MM.1S (cell line): ENCODE measurements at regions not wholly inside any gene's neighbourhood (a gene's known extent, or its start where the extent isn't known, plus 50 kb on each side); places are given as distances from the start of the nearest gene placed in this dataset.

Source experiments
- DNase-seq: peaks from one replicate; pipeline ENCODE4 v3.0.0-alpha.2; 2015
- H2AFZ ChIP-seq: fragments of 300-600 bp; sonication (generic); 2 replicates; pipeline ENCODE4 v1.6.0; 2016; ENCODE audit warnings: antibody characterized with exemption, low read length
- H3F3A ChIP-seq: fragments of 300-600 bp; sonication (generic); 2 replicates; pipeline ENCODE4 v1.6.1; 2016; ENCODE audit warnings: mild to moderate bottlenecking, antibody characterized with exemption, low read length, moderate library complexity, mixed read lengths; ENCODE audit not compliant: insufficient read depth
- H3K27ac ChIP-seq: fragments of 300-600 bp; sonication (generic); 2 replicates; pipeline ENCODE4 v1.5.1; 2016; ENCODE audit warnings: mild to moderate bottlenecking, low read length
- H3K27me3 ChIP-seq: fragments of 300-600 bp; sonication (generic); replicated peaks from 2 replicates; pipeline ENCODE4 v1.6.0; 2016; ENCODE audit warnings: low read length; ENCODE audit not compliant: insufficient read depth
- H3K36me3 ChIP-seq: fragments of 300-600 bp; sonication (generic); replicated peaks from 2 replicates; pipeline ENCODE4 v1.6.1; 2016; ENCODE audit warnings: mild to moderate bottlenecking, low read length, mixed read lengths; ENCODE audit not compliant: insufficient read depth
- H3K4me1 ChIP-seq: fragments of 300-600 bp; sonication (generic); 2 replicates; pipeline ENCODE4 v1.6.1; 2016; ENCODE audit warnings: low read length, mixed read lengths
- H3K4me2 ChIP-seq: fragments of 300-600 bp; sonication (generic); 2 replicates; pipeline ENCODE4 v1.6.0; 2016; ENCODE audit warnings: low read depth, low read length
- H3K4me3 ChIP-seq: fragments of 300-600 bp; sonication (generic); 2 replicates; pipeline ENCODE4 v1.5.1; 2016; ENCODE audit warnings: low read length, mixed read lengths
- H3K79me2 ChIP-seq: fragments of 300-600 bp; sonication (generic); 2 replicates; pipeline ENCODE4 v1.6.1; 2016; ENCODE audit warnings: mixed run types, low read length, mixed read lengths
- H3K9ac ChIP-seq: fragments of 300-600 bp; sonication (generic); 2 replicates; pipeline ENCODE4 v1.6.1; 2016; ENCODE audit warnings: low read length, mixed read lengths
- H3K9me2 ChIP-seq: fragments of 300-600 bp; sonication (generic); replicated peaks from 2 replicates; pipeline ENCODE4 v1.6.1; 2016; ENCODE audit warnings: mild to moderate bottlenecking, low read length, mixed read lengths; ENCODE audit not compliant: insufficient read depth
- H3K9me3 ChIP-seq: fragments of 300-600 bp; sonication (generic); replicated peaks from 2 replicates; pipeline ENCODE4 v1.6.1; 2016; ENCODE audit warnings: mild to moderate bottlenecking, low read length, mixed read lengths; ENCODE audit not compliant: insufficient read depth
- H4K20me1 ChIP-seq: fragments of 300-600 bp; sonication (generic); 2 replicates; pipeline ENCODE4 v1.6.1; 2016; ENCODE audit warnings: mild to moderate bottlenecking, low read length, moderate library complexity, mixed read lengths; ENCODE audit not compliant: insufficient read depth
- EZH2 ChIP-seq: fragments of 300-600 bp; sonication (generic); optimal IDR thresholded peaks from 2 replicates; pipeline ENCODE3; 2017; ENCODE audit warnings: low read depth, mild to moderate bottlenecking, antibody characterized with exemption, low read length, mixed read lengths
- EZH2phosphoT487 ChIP-seq: fragments of 300-600 bp; sonication (generic); IDR thresholded peaks from 2 replicates; pipeline ENCODE4 v1.6.1; 2018; ENCODE audit warnings: antibody characterized with exemption, low read length
- TF ChIP-seq, protein P1 (sequence below): fragments of 300-600 bp; sonication (generic); IDR thresholded peaks from 2 replicates; pipeline ENCODE4 v1.5.1; 2016; ENCODE audit warnings: antibody characterized with exemption, low read length, mixed read lengths

DNA sequence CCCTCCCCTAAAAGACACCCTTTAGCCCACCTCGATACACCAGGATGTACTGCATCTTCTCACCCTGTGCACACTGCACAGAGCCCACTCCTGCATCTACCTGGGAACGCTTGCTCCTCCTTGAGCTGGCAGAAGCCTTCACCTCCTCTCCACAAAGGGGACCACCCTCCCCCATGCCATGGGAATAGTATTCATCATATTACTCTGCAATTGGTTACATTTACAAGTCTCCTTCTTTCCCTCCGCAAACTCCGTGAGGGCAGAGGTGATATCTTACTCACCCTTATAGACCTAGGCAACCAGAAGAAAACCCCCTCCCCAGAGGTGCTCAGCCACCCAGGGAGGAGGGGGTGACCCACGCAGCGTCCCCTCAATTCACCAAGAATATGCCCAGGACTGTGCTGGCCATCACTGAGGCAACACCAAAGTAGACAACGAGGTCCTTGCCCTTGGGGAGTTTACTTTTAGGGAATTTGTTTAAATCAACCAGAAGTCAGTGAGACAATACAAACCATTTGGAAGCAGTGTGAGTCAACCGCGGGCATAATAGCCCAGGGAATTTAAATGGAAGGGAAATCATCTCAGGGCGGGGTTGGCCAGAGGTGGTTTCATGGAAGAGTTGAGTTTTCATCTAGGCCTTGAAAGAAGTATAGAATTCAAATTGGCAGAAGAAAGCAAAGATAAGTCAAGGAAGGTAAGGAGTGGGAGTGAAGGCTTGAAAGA, 214.5 kb downstream of the BARX2 start:
- Histone ChIP-seq H3K9me2 (no peaks in the 10 kb centered on the region), H3F3A (no peaks in the 10 kb centered on the region), H3K36me3 (no peaks in the 10 kb centered on the region), H3K4me3 (no peak overlapping the region), H3K9ac (no peak overlapping the region), H3K27ac (no peak overlapping the region), H3K4me1 (no peaks in the 10 kb centered on the region), H4K20me1 (no peaks in the 10 kb centered on the region), H2AFZ (no peak overlapping the region), H3K4me2 (no peak overlapping the region), H3K9me3 (no peaks in the 10 kb centered on the region), H3K27me3 (no peaks in the 10 kb centered on the region), H3K79me2 (no peaks in the 10 kb centered on the region)
- TF ChIP-seq EZH2 (no peak), EZH2phosphoT487 (no peak)
- TF ChIP-seq, protein P1, sequence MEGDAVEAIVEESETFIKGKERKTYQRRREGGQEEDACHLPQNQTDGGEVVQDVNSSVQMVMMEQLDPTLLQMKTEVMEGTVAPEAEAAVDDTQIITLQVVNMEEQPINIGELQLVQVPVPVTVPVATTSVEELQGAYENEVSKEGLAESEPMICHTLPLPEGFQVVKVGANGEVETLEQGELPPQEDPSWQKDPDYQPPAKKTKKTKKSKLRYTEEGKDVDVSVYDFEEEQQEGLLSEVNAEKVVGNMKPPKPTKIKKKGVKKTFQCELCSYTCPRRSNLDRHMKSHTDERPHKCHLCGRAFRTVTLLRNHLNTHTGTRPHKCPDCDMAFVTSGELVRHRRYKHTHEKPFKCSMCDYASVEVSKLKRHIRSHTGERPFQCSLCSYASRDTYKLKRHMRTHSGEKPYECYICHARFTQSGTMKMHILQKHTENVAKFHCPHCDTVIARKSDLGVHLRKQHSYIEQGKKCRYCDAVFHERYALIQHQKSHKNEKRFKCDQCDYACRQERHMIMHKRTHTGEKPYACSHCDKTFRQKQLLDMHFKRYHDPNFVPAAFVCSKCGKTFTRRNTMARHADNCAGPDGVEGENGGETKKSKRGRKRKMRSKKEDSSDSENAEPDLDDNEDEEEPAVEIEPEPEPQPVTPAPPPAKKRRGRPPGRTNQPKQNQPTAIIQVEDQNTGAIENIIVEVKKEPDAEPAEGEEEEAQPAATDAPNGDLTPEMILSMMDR, result no peak
- DNase-seq, result no peak

DNA sequence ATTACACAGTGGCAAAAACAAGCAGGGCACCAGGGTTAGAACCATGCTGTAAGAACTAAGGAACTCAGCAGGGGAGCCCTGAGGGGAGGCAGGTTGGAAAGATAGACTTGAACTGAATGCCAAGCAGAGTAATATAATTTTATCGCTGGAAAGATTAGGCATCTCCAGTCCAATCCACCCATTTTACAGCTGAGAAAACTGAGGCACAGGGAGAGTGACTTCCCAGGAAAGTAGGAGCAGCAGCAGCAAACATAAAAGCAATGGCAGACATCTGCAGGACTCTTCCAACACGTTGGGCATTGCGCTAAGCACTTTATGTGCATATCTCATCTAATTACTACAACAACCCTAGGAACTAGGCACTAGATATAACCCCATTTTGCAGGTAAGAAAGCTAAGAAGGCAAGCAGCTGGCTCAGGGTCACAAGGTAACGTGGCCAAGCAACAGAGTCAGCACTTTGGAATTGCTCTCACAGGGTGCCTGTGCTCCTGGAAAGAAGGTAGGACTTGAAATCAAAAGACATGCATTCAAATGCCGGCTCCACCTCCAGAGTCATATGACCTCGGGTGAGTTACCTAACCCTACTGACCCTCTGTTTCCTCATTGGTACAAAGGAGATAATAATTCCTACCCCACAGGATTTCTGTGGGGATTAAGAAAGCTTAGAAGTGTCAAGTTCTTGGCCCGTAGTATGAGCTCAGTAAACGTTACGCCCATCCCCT, 215.3 kb downstream of the BARX2 start:
- Histone ChIP-seq H3K4me3 (no peak overlapping the region), H3K4me1 (no peaks in the 10 kb centered on the region)

DNA sequence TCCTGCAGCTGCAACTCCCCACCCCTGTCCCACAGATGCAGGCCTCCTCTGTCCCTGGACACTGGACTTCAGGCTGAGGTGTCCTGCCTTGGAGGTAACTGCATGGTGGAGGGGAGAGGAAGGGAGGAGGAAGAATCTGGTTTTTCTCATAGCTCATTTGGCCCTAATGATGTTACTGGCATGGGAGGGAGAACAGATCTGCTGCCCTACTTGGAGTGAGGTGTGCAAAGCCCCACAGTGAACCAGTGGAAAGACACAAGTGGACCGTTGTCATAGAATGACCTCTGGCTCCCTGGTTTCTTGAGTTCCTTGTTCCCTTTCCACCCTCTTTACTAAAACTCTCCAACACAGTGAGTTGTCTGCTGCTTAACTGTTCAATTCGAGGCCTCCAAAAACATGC, 215.9 kb downstream of the BARX2 start:
- H4K20me1 ChIP-seq, result no peaks in the 10 kb centered on the region
- H3K79me2 ChIP-seq, result no peaks in the 10 kb centered on the region
- DNase-seq, result no peak
- H3K4me3 ChIP-seq, result no peak overlapping the region
- no peaks in the 10 kb centered on the region for H3K9me2 ChIP-seq
- H2AFZ ChIP-seq, result no peak overlapping the region
- no peak overlapping the region for H3K9ac ChIP-seq
- H3K36me3 ChIP-seq, result no peaks in the 10 kb centered on the region
- H3K27ac ChIP-seq, result no peak overlapping the region
- no peak overlapping the region for H3K4me2 ChIP-seq
- no peaks in the 10 kb centered on the region for H3K4me1 ChIP-seq
- no peaks in the 10 kb centered on the region for H3K9me3 ChIP-seq
- TF ChIP-seq, protein P1, result no peak
- TF ChIP-seq EZH2, result no peak
- TF ChIP-seq EZH2phosphoT487, result no peak
- no peaks in the 10 kb centered on the region for H3K27me3 ChIP-seq
- H3F3A ChIP-seq, result no peaks in the 10 kb centered on the region

More for the DNA sequence above, 215.3 kb downstream of the BARX2 start:
- Histone ChIP-seq H4K20me1 (no peaks in the 10 kb centered on the region), H3K4me2 (no peak overlapping the region), H2AFZ (no peak overlapping the region), H3K36me3 (no peaks in the 10 kb centered on the region), H3K9me3 (no peaks in the 10 kb centered on the region), H3K9ac (no peak overlapping the region), H3F3A (no peaks in the 10 kb centered on the region), H3K27ac (no peak overlapping the region), H3K9me2 (no peaks in the 10 kb centered on the region), H3K27me3 (no peaks in the 10 kb centered on the region), H3K79me2 (no peaks in the 10 kb centered on the region)
- DNase-seq, result no peak
- TF ChIP-seq EZH2phosphoT487 (no peak), EZH2 (no peak)
- TF ChIP-seq, protein P1, result no peak
